ENCODE measurements at regions not wholly inside any gene's neighbourhood (a gene's known extent, or its start where the extent isn't known, plus 50 kb on each side); places are given as distances from the start of the nearest gene placed in this dataset.

- POLR2A ChIA-PET (ENCODE audit: unreplicated experiment) = no interaction called here
- Histone ChIP-seq H3F3A (ENCODE audit: low read length, unreplicated experiment) (no peaks in the 10 kb centered on the region), H3K27ac (ENCODE audit: low read length) (no peak overlapping the region), H4K20me1 (ENCODE audit: low read length) (no peaks in the 10 kb centered on the region), H3K9me3 (ENCODE audit: low read length) (no peaks in the 10 kb centered on the region), H3K4me1 (ENCODE audit: insufficient read depth, low read length) (no peaks in the 10 kb centered on the region), H3K4me2 (ENCODE audit: low read length) (no peak overlapping the region), H3K4me3 (ENCODE audit: low read length) (no peak overlapping the region), H3K36me3 (ENCODE audit: low read depth, low read length) (no peaks in the 10 kb centered on the region), H2AFZ (ENCODE audit: low read length) (no peak overlapping the region), H3K9ac (ENCODE audit: low read length) (no peak overlapping the region), H3K79me2 (ENCODE audit: low read length) (no peaks in the 10 kb centered on the region), H3K9me2 (replicated peaks; ENCODE audit: low read length) (no peaks in the 10 kb centered on the region), H3K27me3 (ENCODE audit: low read length) (no peaks in the 10 kb centered on the region)
- CTCF ChIA-PET = no interaction called here
- DNase-seq (no peak), ATAC-seq (no peak)
- BruUV-seq (replicated peaks) = no TSS peak
- TF ChIP-seq EZH2phosphoT487 (IDR thresholded peaks at IDR 0.05; ENCODE audit: borderline replicate concordance, low read length) (no peak), CTCF (conservative IDR thresholded peaks at IDR 0.05; ENCODE audit: low read depth, low read length) (no peak), EZH2 (IDR thresholded peaks at IDR 0.05; ENCODE audit: low read length, unreplicated experiment) (no peak)
- intact Hi-C loops (cut with micrococcal nuclease) = no loop called here
Observed at GRCh38 chr1:42096554-42096953, 56.7 kb upstream of the GUCA2B start.

GRCh38 chr1:42089246-42089645, 64.0 kb upstream of the GUCA2B start:
- Histone ChIP-seq H3K4me1 (ENCODE audit: insufficient read depth, low read length) (no peaks in the 10 kb centered on the region), H3F3A (ENCODE audit: low read length, unreplicated experiment) (no peaks in the 10 kb centered on the region), H3K9me3 (ENCODE audit: low read length) (0 out of 2 replicates have a peak, but pooled peaks cover 7% of the 10 kb centered on the region), H3K36me3 (ENCODE audit: low read depth, low read length) (peaks cover 5% of the 10 kb centered on the region; the same call in 1 of the 2 replicates), H3K27ac (ENCODE audit: low read length) (no peak overlapping the region), H3K27me3 (ENCODE audit: low read length) (no peaks in the 10 kb centered on the region), H2AFZ (ENCODE audit: low read length) (no peak overlapping the region), H3K4me3 (ENCODE audit: low read length) (no peak overlapping the region), H3K79me2 (ENCODE audit: low read length) (no peaks in the 10 kb centered on the region), H3K9ac (ENCODE audit: low read length) (no peak overlapping the region), H4K20me1 (ENCODE audit: low read length) (no peaks in the 10 kb centered on the region), H3K4me2 (ENCODE audit: low read length) (no peak overlapping the region), H3K9me2 (replicated peaks; ENCODE audit: low read length) (no peaks in the 10 kb centered on the region)
- BruUV-seq (replicated peaks) = no TSS peak
- ChIA-PET CTCF (no interaction called here), POLR2A (ENCODE audit: unreplicated experiment) (no interaction called here)
- TF ChIP-seq EZH2phosphoT487 (IDR thresholded peaks at IDR 0.05; ENCODE audit: borderline replicate concordance, low read length) (no peak), CTCF (conservative IDR thresholded peaks at IDR 0.05; ENCODE audit: low read depth, low read length) (no peak), EZH2 (IDR thresholded peaks at IDR 0.05; ENCODE audit: low read length, unreplicated experiment) (no peak)
- DNase-seq (no peak), ATAC-seq (no peak)
- intact Hi-C loops (cut with micrococcal nuclease) = no loop called here

GRCh38 chr1:42086146-42086545, 67.1 kb upstream of the GUCA2B start:
- no peak overlapping the region for H3K4me2 ChIP-seq (ENCODE audit: low read length)
- intact Hi-C loops (cut with micrococcal nuclease) = no loop called here
- TF ChIP-seq EZH2 (IDR thresholded peaks at IDR 0.05; ENCODE audit: low read length, unreplicated experiment) = no peak
- 0 out of 2 replicates have a peak, but pooled peaks cover 7% of the 10 kb centered on the region for H3K9me3 ChIP-seq (ENCODE audit: low read length)
- POLR2A ChIA-PET (ENCODE audit: unreplicated experiment) = no interaction called here
- CTCF ChIA-PET = no interaction called here
- H3K4me3 ChIP-seq (ENCODE audit: low read length) = no peak overlapping the region
- H3K9me2 ChIP-seq (replicated peaks; ENCODE audit: low read length) = no peaks in the 10 kb centered on the region
- no peaks in the 10 kb centered on the region for H3K4me1 ChIP-seq (ENCODE audit: insufficient read depth, low read length)
- no peaks in the 10 kb centered on the region for H4K20me1 ChIP-seq (ENCODE audit: low read length)
- BruUV-seq (replicated peaks) = no TSS peak
- H3K36me3 ChIP-seq (ENCODE audit: low read depth, low read length) = peaks cover 5% of the 10 kb centered on the region; the same call in 1 of the 2 replicates
- no peak overlapping the region for H2AFZ ChIP-seq (ENCODE audit: low read length)
- no peak overlapping the region for H3K9ac ChIP-seq (ENCODE audit: low read length)
- no peaks in the 10 kb centered on the region for H3K79me2 ChIP-seq (ENCODE audit: low read length)
- ATAC-seq = no peak
- no peak overlapping the region for H3K27ac ChIP-seq (ENCODE audit: low read length)
- no peaks in the 10 kb centered on the region for H3F3A ChIP-seq (ENCODE audit: low read length, unreplicated experiment)
- DNase-seq = no peak
- H3K27me3 ChIP-seq (ENCODE audit: low read length) = no peaks in the 10 kb centered on the region
